HG03103 (cell line): ENCODE measurements at regions not wholly inside any gene's neighbourhood (a gene's known extent, or its start where the extent isn't known, plus 50 kb on each side); places are given as distances from the start of the nearest gene placed in this dataset.
A peak's percentile ranks its signal among the peaks of the same experiment; 100 is the strongest.

Source experiments
- ATAC-seq: cut with Tn5 transposase; IDR thresholded peaks from one replicate; pipeline ENCODE4 v1.9.1; 2021; ENCODE audit warnings: low read depth; ENCODE audit not compliant: unreplicated experiment

- no peak for ATAC-seq
These were observed 82.1 kb upstream of the TANK start for GRCh38 chr2:161078211-161078539.

GRCh38 chr2:161085149-161085548 is 75.1 kb upstream of the TANK start:
- no peak for ATAC-seq

GRCh38 chr2:161088658-161089350 is 71.4 kb upstream of the TANK start:
- peak; percentile 92 for ATAC-seq

GRCh38 chr2:161090411-161090810 is 69.8 kb upstream of the TANK start:
- peak; percentile 41 for ATAC-seq

- no peak for ATAC-seq
These were observed 64.9 kb upstream of the TANK start for GRCh38 chr2:161095314-161095713.

- no peak for ATAC-seq
These were observed 63.9 kb upstream of the TANK start for GRCh38 chr2:161096336-161096735.

GRCh38 chr2:161097157-161097556 is 63.1 kb upstream of the TANK start:
- no peak for ATAC-seq

- no peak for ATAC-seq
These were observed 59.9 kb upstream of the TANK start for GRCh38 chr2:161100211-161100895.

GRCh38 chr2:161101406-161101805 is 58.8 kb upstream of the TANK start:
- no peak for ATAC-seq

- ATAC-seq = no peak
These were observed 57.3 kb upstream of the TANK start for GRCh38 chr2:161102770-161103450.

GRCh38 chr2:161103451-161103831 is 56.8 kb upstream of the TANK start:
- ATAC-seq = no peak

- peak; percentile 84 for ATAC-seq
These were observed 56.1 kb upstream of the TANK start for GRCh38 chr2:161104054-161104553.

- no peak for ATAC-seq
These were observed 53.0 kb upstream of the TANK start for GRCh38 chr2:161107265-161107664.
